ENCODE measurements at regions not wholly inside any gene's neighbourhood (a gene's known extent, or its start where the extent isn't known, plus 50 kb on each side); places are given as distances from the start of the nearest gene placed in this dataset.
"Not testable (repeated sequence)": the region's sequence is repeated elsewhere in the genome, so short reads cannot be mapped to it uniquely, and the experiment has no call there.

GRCh38 chr7:76117306-76117991 is 69.5 kb downstream of the MDH2 start:
- DNase-seq (ENCODE audit: low read depth in 2 of 2) = not testable (repeated sequence)

- not testable (repeated sequence) for DNase-seq (ENCODE audit: low read depth in 2 of 2)
Measured at GRCh38 chr7:76118253-76119036, 70.5 kb downstream of the MDH2 start.

GRCh38 chr7:76121044-76121443 is 73.1 kb downstream of the MDH2 start:
- no peak for DNase-seq (ENCODE audit: low read depth in 2 of 2)

- no peak for DNase-seq (ENCODE audit: low read depth in 2 of 2)
Measured at GRCh38 chr7:76122516-76123239, 74.8 kb downstream of the MDH2 start.

- DNase-seq (ENCODE audit: low read depth in 2 of 2) = no peak
Measured at GRCh38 chr7:76123316-76123715, 75.4 kb downstream of the MDH2 start.

GRCh38 chr7:76125560-76125959 is 76.1 kb upstream of the SRRM3 start:
- no peak for DNase-seq (ENCODE audit: low read depth in 2 of 2)

- no peak for DNase-seq (ENCODE audit: low read depth in 2 of 2)
Measured at GRCh38 chr7:76126632-76127031, 75.1 kb upstream of the SRRM3 start.

- no peak for DNase-seq (ENCODE audit: low read depth in 2 of 2)
Measured at GRCh38 chr7:76129366-76129765, 72.3 kb upstream of the SRRM3 start.

- no peak for DNase-seq (ENCODE audit: low read depth in 2 of 2)
Measured at GRCh38 chr7:76129836-76130235, 71.9 kb upstream of the SRRM3 start.

- DNase-seq (ENCODE audit: low read depth in 2 of 2) = peak; percentile 11 to 15
Measured at GRCh38 chr7:76130661-76131060, 71.0 kb upstream of the SRRM3 start.

GRCh38 chr7:76131887-76132286 is 69.8 kb upstream of the SRRM3 start:
- not testable (repeated sequence) for DNase-seq (ENCODE audit: low read depth in 2 of 2)

GRCh38 chr7:76133164-76133775 is 68.4 kb upstream of the SRRM3 start:
- no peak for DNase-seq (ENCODE audit: low read depth in 2 of 2)

- no peak for DNase-seq (ENCODE audit: low read depth in 2 of 2)
Measured at GRCh38 chr7:76133839-76134238, 67.9 kb upstream of the SRRM3 start.

- DNase-seq (ENCODE audit: low read depth in 2 of 2) = not testable (repeated sequence)
Measured at GRCh38 chr7:76135263-76135662, 66.4 kb upstream of the SRRM3 start.

- not testable (repeated sequence) for DNase-seq (ENCODE audit: low read depth in 2 of 2)
Measured at GRCh38 chr7:76138577-76139313, 63.0 kb upstream of the SRRM3 start.

- DNase-seq (ENCODE audit: low read depth in 2 of 2) = no peak
Measured at GRCh38 chr7:76139670-76140069, 62.0 kb upstream of the SRRM3 start.

- not testable (repeated sequence) for DNase-seq (ENCODE audit: low read depth in 2 of 2)
Measured at GRCh38 chr7:76140259-76140658, 61.4 kb upstream of the SRRM3 start.

- no peak for DNase-seq (ENCODE audit: low read depth in 2 of 2)
Measured at GRCh38 chr7:76142861-76143260, 58.8 kb upstream of the SRRM3 start.

GRCh38 chr7:76144664-76145270 is 56.9 kb upstream of the SRRM3 start:
- not testable (repeated sequence) for DNase-seq (ENCODE audit: low read depth in 2 of 2)

GRCh38 chr7:76146374-76146773 is 55.3 kb upstream of the SRRM3 start:
- no peak for DNase-seq (ENCODE audit: low read depth in 2 of 2)

- not testable (repeated sequence) for DNase-seq (ENCODE audit: low read depth in 2 of 2)
Measured at GRCh38 chr7:76148947-76149346, 52.7 kb upstream of the SRRM3 start.

Data from fibroblast of skin of left quadriceps (primary cell).